GM18520 (cell line): ENCODE measurements at regions not wholly inside any gene's neighbourhood (a gene's known extent, or its start where the extent isn't known, plus 50 kb on each side); places are given as distances from the start of the nearest gene placed in this dataset.
"Not testable (repeated sequence)": the region's sequence is repeated elsewhere in the genome, so short reads cannot be mapped to it uniquely, and the experiment has no call there.

Experiments used
- ATAC-seq: cut with Tn5 transposase; IDR thresholded peaks from one replicate; pipeline ENCODE4 v1.9.1; 2021; ENCODE audit not compliant: unreplicated experiment

- not testable (repeated sequence) for ATAC-seq
Measured at GRCh38 chr3:125915437-125915787, 53.6 kb upstream of the ROPN1B start.

DNA sequence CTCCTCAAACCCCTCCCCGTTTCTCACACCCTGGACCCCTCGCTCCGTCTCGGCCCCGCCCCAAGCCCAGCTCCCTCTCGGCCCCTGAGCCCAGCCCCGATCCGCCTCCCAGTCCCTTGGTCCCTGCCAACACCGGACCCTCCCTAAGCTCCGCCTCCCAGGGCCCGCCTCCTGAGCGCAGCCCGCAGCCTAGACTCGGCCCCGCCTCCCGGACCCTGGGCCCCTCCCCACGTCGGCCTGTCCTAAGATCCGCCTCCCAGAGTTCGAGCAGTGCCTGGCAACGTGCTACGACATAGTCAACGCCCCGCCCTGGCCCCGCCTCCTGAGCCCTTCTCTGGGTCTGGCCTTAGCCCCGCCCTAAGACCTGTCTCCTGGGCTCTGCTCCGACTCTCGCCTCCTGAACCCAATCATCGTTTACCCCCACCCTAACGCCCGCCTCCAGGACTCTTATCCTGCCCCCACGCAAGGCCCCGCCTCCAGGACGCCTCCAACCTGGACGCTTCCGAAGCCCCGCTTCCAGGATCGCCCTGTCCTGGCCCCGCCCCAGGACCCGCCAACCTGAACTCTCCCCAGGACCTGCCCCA lies 53.1 kb upstream of the ROPN1B start:
- peak; percentile 75 for ATAC-seq

DNA sequence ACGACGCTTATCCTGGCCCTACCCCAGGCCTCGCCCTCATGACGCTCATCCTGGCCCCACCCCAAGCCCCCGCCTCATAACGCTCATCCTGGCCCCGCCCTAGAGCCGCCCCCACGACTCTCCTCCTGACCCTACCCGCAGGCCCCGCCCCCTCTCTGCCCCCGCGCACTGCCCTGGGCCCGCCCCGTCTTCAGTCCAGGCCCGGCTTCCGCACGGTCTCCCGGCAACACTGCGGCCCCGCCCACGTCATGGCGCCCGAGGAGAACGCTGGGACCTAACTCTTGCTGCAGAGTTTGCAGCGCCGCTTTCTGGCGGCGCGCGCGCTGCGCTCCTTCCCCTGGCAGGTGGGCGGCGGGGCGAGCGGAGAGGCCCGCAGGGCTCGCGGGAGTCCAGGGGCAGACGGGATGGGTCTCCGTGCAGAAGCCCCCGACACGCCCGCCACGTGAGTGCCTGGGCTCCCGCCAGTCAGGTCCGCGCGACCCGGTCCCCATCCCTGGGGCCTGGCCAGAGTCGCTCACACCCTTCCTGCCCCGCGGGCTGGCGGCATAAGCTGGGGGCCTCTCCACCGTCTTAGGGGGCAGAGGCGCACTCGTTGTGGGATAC lies 52.5 kb upstream of the ROPN1B start:
- peak; percentile 45 for ATAC-seq

DNA sequence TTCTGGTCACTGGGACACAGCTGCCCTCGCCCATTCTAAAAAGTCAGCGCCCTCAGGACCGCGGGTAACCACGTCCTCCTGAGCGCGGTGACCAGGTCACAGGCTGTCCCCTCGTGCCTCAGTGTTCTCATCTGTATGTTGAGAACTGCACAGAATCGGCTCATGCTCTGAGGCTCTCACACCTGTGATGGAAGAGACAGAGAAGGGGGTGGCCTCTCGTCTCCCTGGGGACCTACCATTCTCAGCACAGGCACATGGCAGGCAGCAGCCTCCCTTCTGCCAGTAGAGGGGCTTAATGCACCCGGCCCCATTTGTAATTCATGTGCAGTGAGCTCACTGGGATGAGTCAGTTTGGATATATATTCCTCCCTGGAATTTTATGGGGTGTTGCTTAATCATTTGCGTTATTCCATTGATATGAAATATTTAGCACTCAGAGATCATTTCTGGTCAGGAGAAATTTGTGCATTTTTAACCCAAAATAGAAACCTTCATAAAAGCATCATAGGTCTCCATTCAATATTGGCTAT lies 51.9 kb upstream of the ROPN1B start:
- ATAC-seq = not testable (repeated sequence)

- not testable (repeated sequence) for ATAC-seq
Measured at GRCh38 chr3:125918024-125918423, 51.0 kb upstream of the ROPN1B start.

- ATAC-seq = not testable (repeated sequence)
Measured at GRCh38 chr3:125918451-125918850, 50.5 kb upstream of the ROPN1B start.

- not testable (repeated sequence) for ATAC-seq
Measured at GRCh38 chr3:125918866-125919265, 50.1 kb upstream of the ROPN1B start.
